GM18951 (cell line): ENCODE measurements at regions not wholly inside any gene's neighbourhood (a gene's known extent, or its start where the extent isn't known, plus 50 kb on each side); places are given as distances from the start of the nearest gene placed in this dataset.
"Not testable (repeated sequence)": the region's sequence is repeated elsewhere in the genome, so short reads cannot be mapped to it uniquely, and the experiment has no call there.

Experiments
- POLR2A ChIP-seq: IDR thresholded peaks from 4 replicates; pipeline ENCODE4 v1.6.1; 2011; ENCODE audit warnings: mild to moderate bottlenecking; ENCODE audit not compliant: insufficient read length, insufficient read depth; ENCODE audit errors: extremely low read depth
- in situ Hi-C: fragments of 300-500 bp; cut with MboI; formaldehyde crosslinking; loops from one replicate; pipeline ENCODE4 v1.12.0; 2022; ENCODE audit warnings: low sequenced_read_pairs, mixed read lengths, inconsistent platforms; ENCODE audit not compliant: unreplicated experiment

GRCh38 chr1:65630855-65631254 is 161.8 kb upstream of the PDE4B start:
- in situ Hi-C loops: no loop called here
- TF ChIP-seq POLR2A: no peak

- no peak for TF ChIP-seq POLR2A
- in situ Hi-C loops: no loop called here
Observed at GRCh38 chr1:65632235-65632634, 160.5 kb upstream of the PDE4B start.

- no peak for TF ChIP-seq POLR2A
- in situ Hi-C loops: no loop called here
Observed at GRCh38 chr1:65640046-65640445, 152.6 kb upstream of the PDE4B start.

GRCh38 chr1:65649185-65649584 is 143.5 kb upstream of the PDE4B start:
- in situ Hi-C loops: not testable (repeated sequence)

- in situ Hi-C loops: no loop called here
- TF ChIP-seq POLR2A: no peak
Observed at GRCh38 chr1:65650682-65651081, 142.0 kb upstream of the PDE4B start.

- in situ Hi-C loops: not testable (repeated sequence)
Observed at GRCh38 chr1:65654526-65654925, 138.2 kb upstream of the PDE4B start.

- in situ Hi-C loops: not testable (repeated sequence)
Observed at GRCh38 chr1:65657609-65658008, 135.1 kb upstream of the PDE4B start.

GRCh38 chr1:65658122-65658521 is 134.6 kb upstream of the PDE4B start:
- no peak for TF ChIP-seq POLR2A
- in situ Hi-C loops: no loop called here

GRCh38 chr1:65668368-65668767 is 124.3 kb upstream of the PDE4B start:
- in situ Hi-C loops: no loop called here
- TF ChIP-seq POLR2A: no peak

- in situ Hi-C loops: no loop called here
- TF ChIP-seq POLR2A: no peak
Observed at GRCh38 chr1:65670518-65670917, 122.2 kb upstream of the PDE4B start.

- TF ChIP-seq POLR2A: no peak
- in situ Hi-C loops: no loop called here
Observed at GRCh38 chr1:65674522-65674921, 118.2 kb upstream of the PDE4B start.

- in situ Hi-C loops: loop anchor here (25.0 kb wide), 2 partner anchors 467 to 617 kb away; no protein-coding TSS in a partner anchor
- TF ChIP-seq POLR2A: no peak
Observed at GRCh38 chr1:65679773-65680172, 112.9 kb upstream of the PDE4B start.

- no peak for TF ChIP-seq POLR2A
- in situ Hi-C loops: loop anchor here (25.0 kb wide), 2 partner anchors 469 to 619 kb away; no protein-coding TSS in a partner anchor
Observed at GRCh38 chr1:65681096-65681495, 111.6 kb upstream of the PDE4B start.

GRCh38 chr1:65687428-65688214 is 105.1 kb upstream of the PDE4B start:
- TF ChIP-seq POLR2A: no peak
- in situ Hi-C loops: loop anchor here (25.0 kb wide), 2 partner anchors 475 to 625 kb away; no protein-coding TSS in a partner anchor

- in situ Hi-C loops: loop anchor here (25.0 kb wide), 2 partner anchors 476 to 626 kb away; no protein-coding TSS in a partner anchor
- no peak for TF ChIP-seq POLR2A
Observed at GRCh38 chr1:65688215-65688566, 104.5 kb upstream of the PDE4B start.

- in situ Hi-C loops: loop anchor here (25.0 kb wide), 2 partner anchors 477 to 627 kb away; no protein-coding TSS in a partner anchor
- no peak for TF ChIP-seq POLR2A
Observed at GRCh38 chr1:65688848-65689247, 103.8 kb upstream of the PDE4B start.
